ENCODE measurements at regions not wholly inside any gene's neighbourhood (a gene's known extent, or its start where the extent isn't known, plus 50 kb on each side); places are given as distances from the start of the nearest gene placed in this dataset.

DNA sequence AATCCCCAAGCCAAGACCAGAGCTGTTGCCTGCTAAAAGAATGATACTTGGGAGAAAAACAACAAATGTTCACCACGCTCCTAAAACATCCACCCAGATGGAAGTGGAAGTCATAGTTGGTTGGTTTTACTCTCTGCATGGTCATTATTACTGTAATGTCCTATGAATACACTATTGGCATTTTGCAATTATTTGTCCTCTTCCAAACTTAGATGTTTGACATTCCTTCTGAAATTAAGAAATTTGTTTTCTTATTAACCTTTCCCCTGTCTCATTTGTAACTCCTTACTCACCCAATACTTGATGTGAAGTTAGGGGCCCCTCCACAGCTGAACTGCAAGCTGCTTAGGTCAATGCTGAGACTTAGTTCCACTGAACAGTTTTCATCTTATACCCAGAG is 383.3 kb downstream of the INHBA start:
- no peak for DNase-seq
- Histone ChIP-seq H3K9me3 (no peaks in the 10 kb centered on the region), H3K36me3 (no peaks in the 10 kb centered on the region), H3K4me3 (no peak overlapping the region), H3K4me1 (peaks cover 0 to 5% (median 0%) of the 10 kb centered on the region in 4 donors), H3K27ac (no peak overlapping the region), H3K27me3 (no peaks in the 10 kb centered on the region)
- TF ChIP-seq POLR2AphosphoS5 (IDR thresholded peaks at IDR 0.05): no peak
- TF ChIP-seq POLR2A (IDR thresholded peaks at IDR 0.05): no peak
- TF ChIP-seq, protein P1, sequence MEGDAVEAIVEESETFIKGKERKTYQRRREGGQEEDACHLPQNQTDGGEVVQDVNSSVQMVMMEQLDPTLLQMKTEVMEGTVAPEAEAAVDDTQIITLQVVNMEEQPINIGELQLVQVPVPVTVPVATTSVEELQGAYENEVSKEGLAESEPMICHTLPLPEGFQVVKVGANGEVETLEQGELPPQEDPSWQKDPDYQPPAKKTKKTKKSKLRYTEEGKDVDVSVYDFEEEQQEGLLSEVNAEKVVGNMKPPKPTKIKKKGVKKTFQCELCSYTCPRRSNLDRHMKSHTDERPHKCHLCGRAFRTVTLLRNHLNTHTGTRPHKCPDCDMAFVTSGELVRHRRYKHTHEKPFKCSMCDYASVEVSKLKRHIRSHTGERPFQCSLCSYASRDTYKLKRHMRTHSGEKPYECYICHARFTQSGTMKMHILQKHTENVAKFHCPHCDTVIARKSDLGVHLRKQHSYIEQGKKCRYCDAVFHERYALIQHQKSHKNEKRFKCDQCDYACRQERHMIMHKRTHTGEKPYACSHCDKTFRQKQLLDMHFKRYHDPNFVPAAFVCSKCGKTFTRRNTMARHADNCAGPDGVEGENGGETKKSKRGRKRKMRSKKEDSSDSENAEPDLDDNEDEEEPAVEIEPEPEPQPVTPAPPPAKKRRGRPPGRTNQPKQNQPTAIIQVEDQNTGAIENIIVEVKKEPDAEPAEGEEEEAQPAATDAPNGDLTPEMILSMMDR (IDR thresholded peaks at IDR 0.05): no peak
- TF ChIP-seq EP300 (IDR thresholded peaks at IDR 0.05): no peak
- 91 to 98% methylated on average over 1 of the region's 1 CpG for WGBS, 2 donors
- intact Hi-C loops (cut with DNase I): no loop called here

DNA sequence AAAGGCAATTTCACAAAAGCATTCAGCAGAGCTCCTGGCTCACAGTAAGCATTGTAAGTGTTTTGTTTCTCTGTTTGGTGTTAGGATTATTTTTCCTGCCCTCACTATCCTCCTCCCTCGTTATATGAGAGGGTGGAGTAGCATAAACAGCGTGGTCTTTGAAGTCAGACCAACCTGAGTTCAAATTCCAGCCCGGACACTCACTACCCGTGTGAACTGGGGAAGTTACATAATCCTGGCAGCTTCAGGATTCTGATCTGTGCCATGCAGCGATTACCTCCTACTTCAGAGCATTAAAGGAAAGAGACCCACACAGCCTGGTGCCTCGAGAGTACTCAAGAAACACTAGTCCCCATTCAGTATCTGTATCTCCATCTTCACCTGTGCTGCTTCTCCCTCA is 386.5 kb downstream of the INHBA start:
- Histone ChIP-seq H3K27ac (no peak overlapping the region), H3K4me3 (no peak overlapping the region), H3K36me3 (no peaks in the 10 kb centered on the region), H3K4me1 (peaks cover 0 to 5% (median 0%) of the 10 kb centered on the region in 4 donors), H3K27me3 (no peaks in the 10 kb centered on the region), H3K9me3 (no peaks in the 10 kb centered on the region)
- 14 to 58% methylated on average over 6 of the region's 6 CpGs for WGBS, 2 donors
- intact Hi-C loops (cut with DNase I): no loop called here
- no peak for TF ChIP-seq POLR2AphosphoS5 (IDR thresholded peaks at IDR 0.05)
- TF ChIP-seq EP300 (IDR thresholded peaks at IDR 0.05): no peak
- TF ChIP-seq POLR2A (IDR thresholded peaks at IDR 0.05): no peak
- TF ChIP-seq, protein P1 (IDR thresholded peaks at IDR 0.05): no peak
- DNase-seq: no peak

DNA sequence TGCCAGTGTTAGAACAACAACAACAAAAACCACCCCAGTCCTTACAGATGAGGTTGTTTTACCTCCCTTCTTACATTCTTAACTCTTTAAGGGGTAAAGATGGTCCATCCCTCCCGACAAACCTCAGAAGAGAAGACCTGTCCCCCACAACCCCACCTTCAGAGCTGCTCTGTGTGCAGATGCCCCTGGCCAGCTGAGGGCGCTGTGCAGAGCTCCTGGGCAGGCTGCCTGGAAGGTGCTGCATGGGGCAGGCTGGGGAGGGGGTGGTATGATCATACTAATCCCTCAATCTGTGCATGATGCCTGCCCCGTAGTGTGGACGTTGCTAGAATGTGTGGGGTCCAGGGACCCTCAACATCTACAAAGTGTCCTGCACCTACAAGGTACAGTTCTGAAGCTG is 387.1 kb downstream of the INHBA start:
- WGBS, 2 donors: 48 to 68% methylated on average over 4 of the region's 4 CpGs
- Histone ChIP-seq H3K9me3 (no peaks in the 10 kb centered on the region), H3K36me3 (no peaks in the 10 kb centered on the region), H3K27me3 (no peaks in the 10 kb centered on the region), H3K27ac (no peak overlapping the region), H3K4me1 (peaks cover 0 to 5% (median 0%) of the 10 kb centered on the region in 4 donors), H3K4me3 (no peak overlapping the region)
- intact Hi-C loops (cut with DNase I): no loop called here
- DNase-seq: no peak
- TF ChIP-seq POLR2AphosphoS5 (IDR thresholded peaks at IDR 0.05) (no peak), POLR2A (IDR thresholded peaks at IDR 0.05) (no peak), EP300 (IDR thresholded peaks at IDR 0.05) (no peak)
- TF ChIP-seq, protein P1 (IDR thresholded peaks at IDR 0.05): no peak

DNA sequence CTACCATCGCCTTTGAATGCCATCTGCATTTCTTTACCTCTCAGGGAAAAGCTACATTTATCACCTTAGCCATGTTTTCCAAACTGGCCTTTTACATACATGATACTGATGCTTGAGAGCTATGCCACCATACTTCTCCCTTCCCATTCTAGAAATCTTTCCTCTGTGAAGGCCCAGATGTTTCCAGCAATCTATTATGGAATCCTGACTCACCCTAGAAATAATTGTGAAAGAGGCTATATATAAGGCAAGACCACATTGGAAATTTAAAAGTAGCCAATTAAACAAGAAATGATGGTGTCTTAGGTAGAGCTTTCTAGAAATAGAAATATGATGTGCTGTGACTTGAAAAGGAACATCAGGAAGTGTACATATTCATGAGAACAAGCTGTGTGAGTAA is 389.7 kb downstream of the INHBA start:
- WGBS, 2 donors: 91 to 95% methylated on average over 1 of the region's 1 CpG

More for the DNA sequence above, 389.7 kb downstream of the INHBA start:
- H3K27me3 ChIP-seq: no peaks in the 10 kb centered on the region
- H3K27ac ChIP-seq: no peak overlapping the region
- intact Hi-C loops (cut with DNase I): no loop called here
- no peak for DNase-seq
- H3K36me3 ChIP-seq: no peaks in the 10 kb centered on the region
- peaks cover 0 to 17% (median 4%) of the 10 kb centered on the region in 4 donors for H3K4me1 ChIP-seq
- TF ChIP-seq EP300 (IDR thresholded peaks at IDR 0.05): no peak
- TF ChIP-seq POLR2AphosphoS5 (IDR thresholded peaks at IDR 0.05): no peak
- TF ChIP-seq POLR2A (IDR thresholded peaks at IDR 0.05): no peak
- TF ChIP-seq, protein P1 (IDR thresholded peaks at IDR 0.05): no peak
- H3K9me3 ChIP-seq: no peaks in the 10 kb centered on the region
- no peak overlapping the region for H3K4me3 ChIP-seq

Data from sigmoid colon (tissue), 6 donors.